ENCODE measurements at regions not wholly inside any gene's neighbourhood (a gene's known extent, or its start where the extent isn't known, plus 50 kb on each side); places are given as distances from the start of the nearest gene placed in this dataset.
A peak's percentile ranks its signal among the peaks of the same experiment; 100 is the strongest.

GRCh38 chr2:172153156-172153555, 50.5 kb upstream of the DLX2 start:
- DNase-seq, result no peak

- no peak for DNase-seq
Measured at GRCh38 chr2:172153757-172154156, 51.1 kb upstream of the DLX2 start.

- no peak for DNase-seq
Measured at GRCh38 chr2:172155752-172156151, 53.1 kb upstream of the DLX2 start.

- no peak for DNase-seq
Measured at GRCh38 chr2:172160839-172161238, 58.1 kb upstream of the DLX2 start.

- no peak for DNase-seq
Measured at GRCh38 chr2:172162225-172162733, 59.6 kb upstream of the DLX2 start.

- DNase-seq, result no peak
Measured at GRCh38 chr2:172162739-172163336, 60.1 kb upstream of the DLX2 start.

GRCh38 chr2:172168917-172169346, 66.2 kb upstream of the DLX2 start:
- no peak for DNase-seq

GRCh38 chr2:172169611-172170010, 66.9 kb upstream of the DLX2 start:
- no peak for DNase-seq

GRCh38 chr2:172172513-172173173, 69.9 kb upstream of the DLX2 start:
- DNase-seq, result peak; percentile 54

- no peak for DNase-seq
Measured at GRCh38 chr2:172173174-172173706, 70.5 kb upstream of the DLX2 start.

GRCh38 chr2:172177581-172177980, 74.9 kb upstream of the DLX2 start:
- no peak for DNase-seq

- no peak for DNase-seq
Measured at GRCh38 chr2:172177996-172178395, 75.3 kb upstream of the DLX2 start.

GRCh38 chr2:172179045-172179701, 76.5 kb upstream of the DLX2 start:
- no peak for DNase-seq

- no peak for DNase-seq
Measured at GRCh38 chr2:172181840-172182239, 79.1 kb upstream of the DLX2 start.

GRCh38 chr2:172182624-172183023, 79.9 kb upstream of the DLX2 start:
- no peak for DNase-seq

- DNase-seq, result no peak
Measured at GRCh38 chr2:172193331-172194089, 90.8 kb upstream of the DLX2 start.

- no peak for DNase-seq
Measured at GRCh38 chr2:172195836-172196376, 93.2 kb upstream of the DLX2 start.

- DNase-seq, result peak; percentile 12
Measured at GRCh38 chr2:172196768-172197431, 94.2 kb upstream of the DLX2 start.

GRCh38 chr2:172198361-172198760, 95.7 kb upstream of the DLX2 start:
- no peak for DNase-seq

- DNase-seq, result no peak
Measured at GRCh38 chr2:172198908-172199307, 96.2 kb upstream of the DLX2 start.

- DNase-seq, result no peak
Measured at GRCh38 chr2:172200495-172201085, 97.9 kb upstream of the DLX2 start.

GRCh38 chr2:172204309-172204708, 101.6 kb upstream of the DLX2 start:
- DNase-seq, result no peak

Data from RPMI8226 (cell line).